IMR-90 (cell line): ENCODE measurements at regions not wholly inside any gene's neighbourhood (a gene's known extent, or its start where the extent isn't known, plus 50 kb on each side); places are given as distances from the start of the nearest gene placed in this dataset.

Source experiments
- ATAC-seq: fragments of 200-7000 bp; cut with Tn5 transposase; 2 replicates; pipeline ENCODE4 v1.9.1; 2020; ENCODE audit warnings: low read depth, mild to moderate bottlenecking, moderate library complexity
- BruUV-seq: library from RNA; stranded (reverse); fragments of 400-500 nt; replicated peaks from 2 replicates; lab custom pipeline; 2021; lab: Mats Ljungman, UMichigan
- CTCF ChIA-PET: fragments of 300-600 bp; formaldehyde crosslinking; extraction: SDS; loops from one replicate; lab custom pipeline; 2021; ENCODE audit warnings: antibody characterized with exemption; lab: Yijun Ruan, JAX
- POLR2A ChIA-PET: fragments of 300-600 bp; sonication (Branson Sonifier 250); formaldehyde crosslinking; loops from one replicate; lab custom pipeline; 2022; ENCODE audit warnings: antibody characterized with exemption; ENCODE audit not compliant: unreplicated experiment; lab: Charles Lee
- DNase-seq: peaks from one replicate; pipeline ENCODE4 v3.0.0; 2013
- H2AFZ ChIP-seq: replicated peaks from 2 replicates; pipeline ENCODE3; 2013; ENCODE audit warnings: low read length, mild to moderate bottlenecking; ENCODE audit not compliant: poor library complexity
- H2AK5ac ChIP-seq: 2 replicates; pipeline ENCODE4 v1.6.1; 2013; ENCODE audit warnings: low read depth, low read length, inconsistent platforms
- H2AK9ac ChIP-seq: replicated peaks from 2 replicates; pipeline ENCODE3; 2013; ENCODE audit warnings: mild to moderate bottlenecking, low read depth, low read length, moderate library complexity; ENCODE audit not compliant: poor library complexity
- H2BK120ac ChIP-seq: 2 replicates; pipeline ENCODE4 v1.6.1; 2013; ENCODE audit warnings: low read depth, low read length, inconsistent platforms
- H2BK15ac ChIP-seq: 3 replicates; pipeline ENCODE4 v1.6.1; 2013; ENCODE audit warnings: low read depth, low read length, inconsistent platforms
- H2BK20ac ChIP-seq: 2 replicates; pipeline ENCODE4 v1.6.1; 2013; ENCODE audit warnings: low read depth, mild to moderate bottlenecking, inconsistent platforms, low read length, moderate library complexity
- H2BK5ac ChIP-seq: 2 replicates; pipeline ENCODE4 v1.6.1; 2013; ENCODE audit warnings: mild to moderate bottlenecking, low read depth, low read length, inconsistent platforms; ENCODE audit not compliant: poor library complexity, severe bottlenecking
- H3K14ac ChIP-seq: replicated peaks from 2 replicates; pipeline ENCODE4 v1.6.1; 2013; ENCODE audit warnings: low read depth, low read length, inconsistent platforms
- H3K18ac ChIP-seq: 2 replicates; pipeline ENCODE4 v1.6.1; 2013; ENCODE audit warnings: low read depth, low read length, control low read depth
- H3K23ac ChIP-seq: 2 replicates; pipeline ENCODE4 v1.6.1; 2013; ENCODE audit warnings: low read depth, low read length, inconsistent platforms
- H3K27ac ChIP-seq: 2 replicates; pipeline ENCODE4 v1.5.1; 2013; ENCODE audit warnings: mild to moderate bottlenecking, control low read depth, low read length; ENCODE audit not compliant: insufficient read depth
- H3K27me3 ChIP-seq: 2 replicates; pipeline ENCODE4 v1.6.1; 2013; ENCODE audit warnings: low read length; ENCODE audit not compliant: control insufficient read depth, insufficient read depth
- H3K36me3 ChIP-seq: 2 replicates; pipeline ENCODE4 v1.6.1; 2013; ENCODE audit warnings: low read length, mixed read lengths; ENCODE audit not compliant: control insufficient read depth, insufficient read depth
- H3K4ac ChIP-seq: 2 replicates; pipeline ENCODE4 v1.6.1; 2013; ENCODE audit warnings: low read depth, low read length, inconsistent platforms
- H3K4me1 ChIP-seq: 2 replicates; pipeline ENCODE4 v1.6.1; 2013; ENCODE audit warnings: low read length, mixed read lengths; ENCODE audit not compliant: control insufficient read depth, insufficient read depth
- H3K4me2 ChIP-seq: 2 replicates; pipeline ENCODE4 v1.6.1; 2013; ENCODE audit warnings: low read depth, mild to moderate bottlenecking, control low read depth, low read length, moderate library complexity
- H3K4me3 ChIP-seq: 2 replicates; pipeline ENCODE4 v1.5.1; 2013; ENCODE audit warnings: low read depth, mild to moderate bottlenecking, control low read depth, low read length, moderate library complexity; ENCODE audit not compliant: insufficient read depth
- H3K56ac ChIP-seq: 2 replicates; pipeline ENCODE4 v1.6.1; 2013; ENCODE audit warnings: low read length, inconsistent platforms; ENCODE audit not compliant: insufficient read depth; ENCODE audit errors: extremely low read depth
- H3K79me1 ChIP-seq, 2 experiments: 2 replicates each; pipeline ENCODE4 v1.6.1; 2013; ENCODE audit warnings: low read length in 2 of 2, inconsistent platforms in 1 of 2, low read depth in 1 of 2
- H3K9ac ChIP-seq: 2 replicates; pipeline ENCODE4 v1.6.1; 2013; ENCODE audit warnings: low read depth, low read length, control low read depth
- H3K9me1 ChIP-seq: 2 replicates; pipeline ENCODE4 v1.6.1; 2013; ENCODE audit warnings: low read length, inconsistent platforms; ENCODE audit not compliant: insufficient read depth
- H3K9me3 ChIP-seq: 2 replicates; pipeline ENCODE4 v1.6.1; 2013; ENCODE audit warnings: low read length; ENCODE audit not compliant: control insufficient read depth, insufficient read depth
- H4K20me1 ChIP-seq: 2 replicates; pipeline ENCODE4 v1.6.1; 2013; ENCODE audit warnings: low read length, inconsistent platforms; ENCODE audit not compliant: insufficient read depth
- H4K5ac ChIP-seq: 2 replicates; pipeline ENCODE4 v1.6.1; 2013; ENCODE audit warnings: mild to moderate bottlenecking, low read depth, low read length, control low read depth
- H4K8ac ChIP-seq, 2 experiments: 2 replicates each; pipeline ENCODE4 v1.6.1; 2013; ENCODE audit warnings: low read depth in 2 of 2, low read length in 2 of 2, control low read depth in 1 of 2, inconsistent platforms in 1 of 2
- H4K91ac ChIP-seq: 2 replicates; pipeline ENCODE4 v1.6.1; 2013; ENCODE audit warnings: low read depth, low read length, inconsistent platforms; ENCODE audit not compliant: insufficient read depth
- BHLHE40 ChIP-seq: fragments of 150-350 bp; IDR thresholded peaks from 2 replicates; pipeline ENCODE4 v1.6.1; 2016; ENCODE audit warnings: mild to moderate bottlenecking, low read depth, low read length
- CEBPB ChIP-seq: IDR thresholded peaks from 2 replicates; pipeline ENCODE4 v1.6.1; 2012; ENCODE audit warnings: low read depth, low read length, improper control_type of control experiment
- CHD1 ChIP-seq: IDR thresholded peaks from 2 replicates; pipeline ENCODE4 v1.6.1; 2012; ENCODE audit warnings: low read depth, low read length, improper control_type of control experiment
- FOS ChIP-seq: fragments of 150-350 bp; IDR thresholded peaks from 2 replicates; pipeline ENCODE4 v1.6.1; 2016; ENCODE audit warnings: low read depth, low read length
- MAFK ChIP-seq: IDR thresholded peaks from 2 replicates; pipeline ENCODE4 v1.6.1; 2012; ENCODE audit warnings: low read depth, low read length, improper control_type of control experiment
- MAZ ChIP-seq: IDR thresholded peaks from 2 replicates; pipeline ENCODE4 v1.6.1; 2012; ENCODE audit warnings: low read depth, mild to moderate bottlenecking, low read length, improper control_type of control experiment, moderate library complexity, borderline replicate concordance
- MXI1 ChIP-seq: IDR thresholded peaks from 2 replicates; pipeline ENCODE4 v1.6.1; 2012; ENCODE audit warnings: low read depth, mild to moderate bottlenecking, low read length, moderate library complexity, borderline replicate concordance
- NFE2L2 ChIP-seq: fragments of 150-350 bp; IDR thresholded peaks from 2 replicates; pipeline ENCODE4 v1.6.1; 2016; ENCODE audit warnings: low read depth, mild to moderate bottlenecking, low read length
- POLR2A ChIP-seq: IDR thresholded peaks from 2 replicates; pipeline ENCODE4 v1.6.1; 2012; ENCODE audit warnings: mild to moderate bottlenecking, low read depth, low read length
- RAD21 ChIP-seq: IDR thresholded peaks from 2 replicates; pipeline ENCODE4 v1.6.1; 2012; ENCODE audit warnings: low read length, improper control_type of control experiment
- RCOR1 ChIP-seq: IDR thresholded peaks from 2 replicates; pipeline ENCODE4 v1.6.1; 2012; ENCODE audit warnings: mild to moderate bottlenecking, low read length, improper control_type of control experiment; ENCODE audit not compliant: insufficient replicate concordance
- RFX5 ChIP-seq: IDR thresholded peaks from 2 replicates; pipeline ENCODE4 v1.8.0; 2012; ENCODE audit warnings: low read depth, mild to moderate bottlenecking, low read length, moderate library complexity
- SMC3 ChIP-seq: fragments of 150-350 bp; IDR thresholded peaks from 2 replicates; pipeline ENCODE4 v1.6.1; 2016; ENCODE audit warnings: low read depth, mild to moderate bottlenecking, antibody characterized with exemption, low read length, moderate library complexity
- WGBS, 2 experiments: methylation state at CpG; one replicate each; pipeline versions ENCODE4 v1.1.5 to v1.1.7; 2013; ENCODE audit warnings: missing lambda C conversion rate in 2 of 2; ENCODE audit not compliant: insufficient read length in 1 of 2; ENCODE audit errors: extremely low coverage in 2 of 2; 5-methylcytosine and 5-hydroxymethylcytosine counted together
- dilution Hi-C: fragments of 300-500 bp; cut with HindIII; formaldehyde crosslinking; loops from one replicate; pipeline ENCODE4 v1.14.3; 2018; ENCODE audit warnings: low sequenced_read_pairs; ENCODE audit not compliant: unreplicated experiment
- in situ Hi-C: fragments of 300-500 bp; cut with MboI; formaldehyde crosslinking; loops from 3 replicates; pipeline ENCODE4 v1.14.3; 2019; ENCODE audit warnings: low sequenced_read_pairs, inconsistent platforms, mixed read lengths
- intact Hi-C: fragments of 100-400 bp; cut with micrococcal nuclease; formaldehyde crosslinking; loops from 2 replicates; pipeline ENCODE4 v1.10.0; 2022
- TF ChIP-seq, protein P1 (sequence below): fragments of 150-350 bp; IDR thresholded peaks from 2 replicates; pipeline ENCODE4 v1.6.1; 2017; ENCODE audit warnings: mild to moderate bottlenecking, antibody characterized with exemption, low read length, low read depth
- TF ChIP-seq, protein P2 (sequence below): fragments of 150-350 bp; IDR thresholded peaks from 2 replicates; pipeline ENCODE4 v1.6.1; 2016; ENCODE audit warnings: low read depth, mild to moderate bottlenecking, low read length, moderate library complexity, borderline replicate concordance
- TF ChIP-seq, protein P3 (sequence below): conservative IDR thresholded peaks from 2 replicates; pipeline ENCODE4 v1.5.1; 2012; ENCODE audit warnings: mild to moderate bottlenecking, low read depth, low read length, improper control_type of control experiment

DNA sequence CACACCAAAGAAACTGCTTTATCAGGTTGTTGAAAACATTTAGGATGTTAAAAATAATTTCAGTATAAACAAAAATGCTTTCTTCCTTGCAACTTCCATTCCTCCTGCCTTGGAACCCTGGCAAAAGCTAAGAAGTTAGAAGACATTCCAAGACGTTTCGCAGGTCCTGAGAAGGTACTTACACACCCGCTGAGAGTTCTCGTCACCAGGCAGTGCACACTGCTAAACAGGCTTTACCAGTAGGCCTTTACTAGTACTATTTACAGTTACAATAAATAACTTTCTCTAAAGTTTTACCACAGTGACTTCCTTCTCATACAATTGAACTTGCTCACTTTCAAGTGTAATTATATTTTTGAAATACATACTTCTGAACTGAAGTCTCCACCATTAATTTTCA, 81.4 kb upstream of the RPS6KA2 start:
- Histone ChIP-seq H3K9me1 (no peaks in the 10 kb centered on the region), H2BK20ac (no peak overlapping the region), H2AK9ac (no peak overlapping the region), H3K4me3 (no peak overlapping the region), H2AFZ (no peak overlapping the region), H2BK120ac (no peak overlapping the region), H2AK5ac (no peak overlapping the region), H3K27me3 (peaks cover 22% of the 10 kb centered on the region), H4K20me1 (no peaks in the 10 kb centered on the region), H3K9me3 (no peaks in the 10 kb centered on the region), H3K9ac (no peak overlapping the region), H3K4me1 (no peaks in the 10 kb centered on the region), H3K23ac (no peak overlapping the region), H4K5ac (no peak overlapping the region), H3K14ac (no peak overlapping the region), H2BK5ac (no peak overlapping the region), H3K79me1 (no peaks in the 10 kb centered on the region), H2BK15ac (no peak overlapping the region), H3K27ac (no peak overlapping the region), H3K4ac (no peak overlapping the region), H4K91ac (no peak overlapping the region), H3K4me2 (no peak overlapping the region), H4K8ac (no peak overlapping the region), H3K56ac (no peak overlapping the region), H3K36me3 (no peaks in the 10 kb centered on the region), H3K18ac (no peak overlapping the region)
- no TSS peak for BruUV-seq
- WGBS, 2 experiments = 100% methylated on average over 1 of the region's 4 CpGs; no CpG with 5 or more reads in 1 of the 2 experiments
- intact Hi-C loops = no loop called here
- ChIA-PET CTCF (no interaction called here), POLR2A (no interaction called here)
- dilution Hi-C loops = no loop called here
- in situ Hi-C loops = no loop called here
- no peak for DNase-seq
- TF ChIP-seq FOS = no peak
- TF ChIP-seq, protein P1, sequence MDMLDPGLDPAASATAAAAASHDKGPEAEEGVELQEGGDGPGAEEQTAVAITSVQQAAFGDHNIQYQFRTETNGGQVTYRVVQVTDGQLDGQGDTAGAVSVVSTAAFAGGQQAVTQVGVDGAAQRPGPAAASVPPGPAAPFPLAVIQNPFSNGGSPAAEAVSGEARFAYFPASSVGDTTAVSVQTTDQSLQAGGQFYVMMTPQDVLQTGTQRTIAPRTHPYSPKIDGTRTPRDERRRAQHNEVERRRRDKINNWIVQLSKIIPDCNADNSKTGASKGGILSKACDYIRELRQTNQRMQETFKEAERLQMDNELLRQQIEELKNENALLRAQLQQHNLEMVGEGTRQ = no peak
- TF ChIP-seq MAZ = no peak
- no peak for TF ChIP-seq MXI1
- TF ChIP-seq RAD21 = no peak
- no peak for TF ChIP-seq CEBPB
- no peak for TF ChIP-seq NFE2L2
- no peak for TF ChIP-seq RCOR1
- TF ChIP-seq RFX5 = no peak
- no peak for TF ChIP-seq MAFK
- TF ChIP-seq, protein P2, sequence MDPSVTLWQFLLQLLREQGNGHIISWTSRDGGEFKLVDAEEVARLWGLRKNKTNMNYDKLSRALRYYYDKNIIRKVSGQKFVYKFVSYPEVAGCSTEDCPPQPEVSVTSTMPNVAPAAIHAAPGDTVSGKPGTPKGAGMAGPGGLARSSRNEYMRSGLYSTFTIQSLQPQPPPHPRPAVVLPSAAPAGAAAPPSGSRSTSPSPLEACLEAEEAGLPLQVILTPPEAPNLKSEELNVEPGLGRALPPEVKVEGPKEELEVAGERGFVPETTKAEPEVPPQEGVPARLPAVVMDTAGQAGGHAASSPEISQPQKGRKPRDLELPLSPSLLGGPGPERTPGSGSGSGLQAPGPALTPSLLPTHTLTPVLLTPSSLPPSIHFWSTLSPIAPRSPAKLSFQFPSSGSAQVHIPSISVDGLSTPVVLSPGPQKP = no peak
- no peak for TF ChIP-seq POLR2A
- TF ChIP-seq SMC3 = no peak
- TF ChIP-seq, protein P3, sequence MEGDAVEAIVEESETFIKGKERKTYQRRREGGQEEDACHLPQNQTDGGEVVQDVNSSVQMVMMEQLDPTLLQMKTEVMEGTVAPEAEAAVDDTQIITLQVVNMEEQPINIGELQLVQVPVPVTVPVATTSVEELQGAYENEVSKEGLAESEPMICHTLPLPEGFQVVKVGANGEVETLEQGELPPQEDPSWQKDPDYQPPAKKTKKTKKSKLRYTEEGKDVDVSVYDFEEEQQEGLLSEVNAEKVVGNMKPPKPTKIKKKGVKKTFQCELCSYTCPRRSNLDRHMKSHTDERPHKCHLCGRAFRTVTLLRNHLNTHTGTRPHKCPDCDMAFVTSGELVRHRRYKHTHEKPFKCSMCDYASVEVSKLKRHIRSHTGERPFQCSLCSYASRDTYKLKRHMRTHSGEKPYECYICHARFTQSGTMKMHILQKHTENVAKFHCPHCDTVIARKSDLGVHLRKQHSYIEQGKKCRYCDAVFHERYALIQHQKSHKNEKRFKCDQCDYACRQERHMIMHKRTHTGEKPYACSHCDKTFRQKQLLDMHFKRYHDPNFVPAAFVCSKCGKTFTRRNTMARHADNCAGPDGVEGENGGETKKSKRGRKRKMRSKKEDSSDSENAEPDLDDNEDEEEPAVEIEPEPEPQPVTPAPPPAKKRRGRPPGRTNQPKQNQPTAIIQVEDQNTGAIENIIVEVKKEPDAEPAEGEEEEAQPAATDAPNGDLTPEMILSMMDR = no peak
- TF ChIP-seq BHLHE40 = no peak
- no peak for TF ChIP-seq CHD1
- ATAC-seq = no peak
